PC-3 (cell line): ENCODE measurements at regions not wholly inside any gene's neighbourhood (a gene's known extent, or its start where the extent isn't known, plus 50 kb on each side); places are given as distances from the start of the nearest gene placed in this dataset.

Source experiments
- ATAC-seq: fragments of 200-7000 bp; cut with Tn5 transposase; 2 replicates; pipeline ENCODE4 v1.9.1; 2020; ENCODE audit warnings: mild to moderate bottlenecking, moderate library complexity
- BruUV-seq: library from RNA; stranded (reverse); fragments of 400-500 nt; replicated peaks from 2 replicates; lab custom pipeline; 2021; lab: Mats Ljungman, UMichigan
- CTCF ChIA-PET: fragments of 300-600 bp; sonication (Branson Sonifier 250); formaldehyde crosslinking; loops from one replicate; lab custom pipeline; 2022; ENCODE audit warnings: antibody characterized with exemption; lab: Charles Lee
- POLR2A ChIA-PET: fragments of 300-600 bp; sonication (Branson Sonifier 250); formaldehyde crosslinking; loops from one replicate; lab custom pipeline; 2022; ENCODE audit warnings: antibody characterized with exemption; ENCODE audit not compliant: unreplicated experiment; lab: Charles Lee
- DNase-seq: peaks from one replicate; pipeline ENCODE4 v3.0.0-alpha.2; 2015
- H2AFZ ChIP-seq: fragments of 300-600 bp; sonication (generic); 2 replicates; pipeline ENCODE4 v1.6.0; 2016; ENCODE audit warnings: antibody characterized with exemption, low read length
- H3F3A ChIP-seq: fragments of 300-600 bp; sonication (generic); one replicate; pipeline ENCODE4 v1.6.0; 2017; ENCODE audit warnings: antibody characterized with exemption, low read length, control low read depth, mild to moderate bottlenecking; ENCODE audit not compliant: unreplicated experiment
- H3K27ac ChIP-seq: fragments of 300-600 bp; sonication (generic); 2 replicates; pipeline ENCODE4 v1.5.1; 2016; ENCODE audit warnings: mild to moderate bottlenecking, low read length
- H3K27me3 ChIP-seq: fragments of 300-600 bp; sonication (generic); 2 replicates; pipeline ENCODE4 v1.6.1; 2016; ENCODE audit warnings: low read length, mixed read lengths
- H3K36me3 ChIP-seq: fragments of 300-600 bp; sonication (generic); 2 replicates; pipeline ENCODE4 v1.6.1; 2016; ENCODE audit warnings: low read depth, mixed run types, low read length, mixed read lengths
- H3K4me1 ChIP-seq: fragments of 300-600 bp; sonication (generic); 2 replicates; pipeline ENCODE4 v1.5.1; 2016; ENCODE audit warnings: low read length; ENCODE audit not compliant: insufficient read depth
- H3K4me2 ChIP-seq: fragments of 300-600 bp; sonication (generic); 2 replicates; pipeline ENCODE4 v1.6.0; 2016; ENCODE audit warnings: low read length
- H3K4me3 ChIP-seq: fragments of 300-600 bp; sonication (generic); 2 replicates; pipeline ENCODE4 v1.5.1; 2016; ENCODE audit warnings: mild to moderate bottlenecking, low read length, mixed read lengths
- H3K79me2 ChIP-seq: fragments of 300-600 bp; sonication (generic); 2 replicates; pipeline ENCODE4 v1.6.1; 2017; ENCODE audit warnings: low read length, mixed read lengths
- H3K9ac ChIP-seq: fragments of 300-600 bp; sonication (generic); 2 replicates; pipeline ENCODE4 v1.6.0; 2016; ENCODE audit warnings: mild to moderate bottlenecking, low read length
- H3K9me2 ChIP-seq: fragments of 300-600 bp; sonication (generic); replicated peaks from 2 replicates; pipeline ENCODE4 v1.6.1; 2016; ENCODE audit warnings: mixed run types, low read length, mixed read lengths
- H3K9me3 ChIP-seq: fragments of 300-600 bp; sonication (generic); 2 replicates; pipeline ENCODE4 v1.6.1; 2016; ENCODE audit warnings: low read length, mixed read lengths
- H4K20me1 ChIP-seq: fragments of 300-600 bp; sonication (generic); 2 replicates; pipeline ENCODE4 v1.6.1; 2016; ENCODE audit warnings: low read length, mixed read lengths
- EZH2 ChIP-seq: fragments of 300-600 bp; sonication (generic); IDR thresholded peaks from one replicate; pipeline ENCODE4 v1.6.1; 2017; ENCODE audit warnings: antibody characterized with exemption, mild to moderate bottlenecking, low read length; ENCODE audit not compliant: unreplicated experiment
- EZH2phosphoT487 ChIP-seq: fragments of 300-600 bp; sonication (generic); IDR thresholded peaks from 2 replicates; pipeline ENCODE4 v1.6.1; 2018; ENCODE audit warnings: mild to moderate bottlenecking, antibody characterized with exemption, low read length, borderline replicate concordance
- intact Hi-C: fragments of 100-400 bp; cut with micrococcal nuclease; formaldehyde crosslinking; loops from 2 replicates; pipeline ENCODE4 v1.9.0; 2023
- TF ChIP-seq, protein P1 (sequence below): fragments of 300-600 bp; sonication (generic); conservative IDR thresholded peaks from 2 replicates; pipeline ENCODE4 v1.5.1; 2017; ENCODE audit warnings: antibody characterized with exemption, low read depth, mild to moderate bottlenecking, low read length

DNA sequence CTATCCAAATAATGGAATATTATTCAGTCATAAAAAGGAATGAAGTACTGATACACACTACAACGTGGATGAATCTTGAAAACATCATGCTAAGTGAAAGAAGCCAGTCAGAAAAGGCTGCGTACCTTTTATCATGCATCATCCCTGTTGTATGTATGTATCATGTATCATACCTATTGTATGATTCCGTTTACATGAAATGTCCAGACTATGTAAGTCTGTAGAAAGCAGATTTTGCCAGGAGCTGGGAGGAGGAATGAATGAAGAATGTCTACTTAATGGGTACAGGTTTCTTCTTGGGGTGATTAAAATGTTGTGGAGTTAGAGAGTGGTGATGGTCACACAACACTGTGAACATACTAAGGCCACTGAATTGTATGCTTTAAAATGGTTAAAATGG lies 135.9 kb upstream of the KLF14 start:
- Histone ChIP-seq H3K9me2 (no peaks in the 10 kb centered on the region), H3K9ac (no peak overlapping the region), H3K79me2 (no peaks in the 10 kb centered on the region), H3K36me3 (peaks cover 16% of the 10 kb centered on the region), H3K4me2 (no peak overlapping the region), H3K4me1 (peaks cover 14% of the 10 kb centered on the region), H3K9me3 (no peaks in the 10 kb centered on the region), H4K20me1 (no peaks in the 10 kb centered on the region), H3K27ac (no peak overlapping the region), H3K4me3 (no peak overlapping the region), H3F3A (peaks cover 2% of the 10 kb centered on the region), H2AFZ (no peak overlapping the region), H3K27me3 (no peaks in the 10 kb centered on the region)
- no TSS peak for BruUV-seq
- ChIA-PET CTCF (no interaction called here), POLR2A (no interaction called here)
- TF ChIP-seq EZH2 (no peak), EZH2phosphoT487 (no peak)
- TF ChIP-seq, protein P1, sequence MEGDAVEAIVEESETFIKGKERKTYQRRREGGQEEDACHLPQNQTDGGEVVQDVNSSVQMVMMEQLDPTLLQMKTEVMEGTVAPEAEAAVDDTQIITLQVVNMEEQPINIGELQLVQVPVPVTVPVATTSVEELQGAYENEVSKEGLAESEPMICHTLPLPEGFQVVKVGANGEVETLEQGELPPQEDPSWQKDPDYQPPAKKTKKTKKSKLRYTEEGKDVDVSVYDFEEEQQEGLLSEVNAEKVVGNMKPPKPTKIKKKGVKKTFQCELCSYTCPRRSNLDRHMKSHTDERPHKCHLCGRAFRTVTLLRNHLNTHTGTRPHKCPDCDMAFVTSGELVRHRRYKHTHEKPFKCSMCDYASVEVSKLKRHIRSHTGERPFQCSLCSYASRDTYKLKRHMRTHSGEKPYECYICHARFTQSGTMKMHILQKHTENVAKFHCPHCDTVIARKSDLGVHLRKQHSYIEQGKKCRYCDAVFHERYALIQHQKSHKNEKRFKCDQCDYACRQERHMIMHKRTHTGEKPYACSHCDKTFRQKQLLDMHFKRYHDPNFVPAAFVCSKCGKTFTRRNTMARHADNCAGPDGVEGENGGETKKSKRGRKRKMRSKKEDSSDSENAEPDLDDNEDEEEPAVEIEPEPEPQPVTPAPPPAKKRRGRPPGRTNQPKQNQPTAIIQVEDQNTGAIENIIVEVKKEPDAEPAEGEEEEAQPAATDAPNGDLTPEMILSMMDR: no peak
- DNase-seq (no peak), ATAC-seq (no peak)
- intact Hi-C loops: loop anchor here (2.0 kb wide), 1 partner anchor 31 kb away; no protein-coding TSS in a partner anchor

- intact Hi-C loops: no loop called here
- H3K9me3 ChIP-seq: no peaks in the 10 kb centered on the region
- H3F3A ChIP-seq: peaks cover 22% of the 10 kb centered on the region
- no peaks in the 10 kb centered on the region for H3K9me2 ChIP-seq
- no peak overlapping the region for H3K4me3 ChIP-seq
- H4K20me1 ChIP-seq: no peaks in the 10 kb centered on the region; the same call in 1 of the 2 replicates
- H3K27ac ChIP-seq: no peak overlapping the region
- no peak overlapping the region for H2AFZ ChIP-seq
- no peak for TF ChIP-seq EZH2
- peaks cover 14% of the 10 kb centered on the region for H3K4me1 ChIP-seq
- H3K36me3 ChIP-seq: peaks cover 23% of the 10 kb centered on the region
- 0 out of 2 replicates have a peak, but pooled peaks cover 5% of the 10 kb centered on the region for H3K79me2 ChIP-seq
- ATAC-seq (peak; percentile 3), DNase-seq (no peak)
- BruUV-seq: no TSS peak
- no peak overlapping the region for H3K9ac ChIP-seq
- no peaks in the 10 kb centered on the region for H3K27me3 ChIP-seq
- ChIA-PET CTCF (no interaction called here), POLR2A (no interaction called here)
- no peak overlapping the region for H3K4me2 ChIP-seq
These were observed 138.3 kb upstream of the KLF14 start for GRCh38 chr7:130872341-130872740.

DNA sequence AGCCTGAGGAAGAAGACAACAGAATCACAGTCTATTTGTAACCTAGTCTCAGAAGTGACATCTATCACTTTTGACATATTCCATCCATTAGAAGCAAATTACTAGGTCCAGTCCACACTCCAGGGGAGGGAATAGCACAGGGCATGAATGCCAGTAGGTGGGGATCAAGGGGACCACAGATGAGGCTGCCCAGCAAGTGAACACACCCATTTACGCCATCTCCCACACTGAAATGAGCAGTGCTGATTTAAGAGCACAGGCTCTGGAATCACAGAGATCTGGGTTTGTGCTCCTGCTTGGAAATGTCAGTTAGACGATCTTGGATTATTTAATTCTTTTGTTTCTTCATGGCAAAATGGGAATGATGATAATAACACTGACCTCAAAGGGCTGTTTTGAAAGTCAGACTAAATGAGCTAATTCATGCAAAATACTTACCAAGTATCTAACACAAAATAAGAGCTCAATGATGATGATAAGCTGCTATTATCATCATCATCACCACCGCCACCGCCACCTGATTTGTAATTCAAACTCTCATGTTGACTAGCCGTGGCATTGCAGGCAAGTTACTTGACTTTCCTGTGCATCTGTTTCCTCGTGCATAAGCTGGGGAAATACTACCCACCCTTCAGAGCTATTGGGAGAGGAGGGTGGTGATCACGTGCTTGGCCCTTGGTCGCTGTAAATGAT lies 138.9 kb upstream of the KLF14 start:
- H3K9me3 ChIP-seq: no peaks in the 10 kb centered on the region
- H4K20me1 ChIP-seq: no peaks in the 10 kb centered on the region; the same call in 1 of the 2 replicates
- POLR2A ChIA-PET: interaction anchor here (0.7 to 0.8 kb wide), 2 partner anchors 9 to 45 kb away, joined by 3 read pairs; no protein-coding TSS in a partner anchor
- H3K9ac ChIP-seq: no peak overlapping the region
- peak; percentile 6 for ATAC-seq
- intact Hi-C loops: no loop called here
- no peaks in the 10 kb centered on the region for H3K9me2 ChIP-seq
- no peak overlapping the region for H3K4me3 ChIP-seq
- no peak for DNase-seq
- peaks cover 29% of the 10 kb centered on the region for H3K36me3 ChIP-seq
- no peak overlapping the region for H3K4me2 ChIP-seq
- CTCF ChIA-PET: interaction anchor here (0.6 kb wide), 1 partner anchor 40 kb away, joined by 5 read pairs; no protein-coding TSS in a partner anchor
- H3K27me3 ChIP-seq: no peaks in the 10 kb centered on the region
- peaks cover 15% of the 10 kb centered on the region for H3K4me1 ChIP-seq
- TF ChIP-seq, protein P1: no peak
- TF ChIP-seq EZH2phosphoT487: no peak
- TF ChIP-seq EZH2: no peak
- H2AFZ ChIP-seq: no peak overlapping the region
- BruUV-seq: TSS peak; percentile 1
- peaks cover 27% of the 10 kb centered on the region for H3F3A ChIP-seq
- 0 out of 2 replicates have a peak, but pooled peaks cover 5% of the 10 kb centered on the region for H3K79me2 ChIP-seq
- H3K27ac ChIP-seq: no peak overlapping the region
